GM23338 (cell line): ENCODE measurements at regions not wholly inside any gene's neighbourhood (a gene's known extent, or its start where the extent isn't known, plus 50 kb on each side); places are given as distances from the start of the nearest gene placed in this dataset.
A peak's percentile ranks its signal among the peaks of the same experiment; 100 is the strongest.

Source experiments
- ATAC-seq: fragments of 200-7000 bp; cut with Tn5 transposase; 3 replicates; pipeline ENCODE4 v1.9.1; 2020
- DNase-seq: peaks from one replicate; pipeline ENCODE4 v3.0.0-alpha.2; 2015; ENCODE audit warnings: low spot score
- H2AFZ ChIP-seq: fragments of 200-600 bp; sonication (generic); 2 replicates; pipeline ENCODE4 v1.8.0; 2016; ENCODE audit warnings: antibody characterized with exemption, mild to moderate bottlenecking, moderate library complexity
- H3F3A ChIP-seq: fragments of 200-600 bp; sonication (generic); replicated peaks from 2 replicates; pipeline ENCODE4 v1.8.0; 2017; ENCODE audit warnings: antibody characterized with exemption, mixed run types, low read depth
- H3K27ac ChIP-seq: fragments of 200-600 bp; sonication (generic); 2 replicates; pipeline ENCODE4 v1.6.1; 2016; ENCODE audit warnings: low read depth
- H3K27me3 ChIP-seq: fragments of 200-600 bp; sonication (generic); 2 replicates; pipeline ENCODE4 v1.8.0; 2016; ENCODE audit warnings: mild to moderate bottlenecking, mixed run types, moderate library complexity; ENCODE audit not compliant: insufficient read depth
- H3K36me3 ChIP-seq: fragments of 200-600 bp; sonication (generic); 2 replicates; pipeline ENCODE4 v1.8.0; 2016; ENCODE audit warnings: mild to moderate bottlenecking; ENCODE audit not compliant: insufficient read depth
- H3K4me1 ChIP-seq: fragments of 200-600 bp; sonication (generic); 2 replicates; pipeline ENCODE4 v1.8.0; 2016; ENCODE audit warnings: mild to moderate bottlenecking, moderate library complexity; ENCODE audit not compliant: insufficient read depth
- H3K4me2 ChIP-seq: fragments of 200-600 bp; sonication (generic); 2 replicates; pipeline ENCODE4 v1.7.1; 2017; ENCODE audit warnings: mixed run types
- H3K4me3 ChIP-seq: fragments of 200-600 bp; sonication (generic); 2 replicates; pipeline ENCODE4 v1.6.1; 2016; ENCODE audit warnings: mixed run types
- H3K79me2 ChIP-seq: fragments of 200-600 bp; sonication (generic); replicated peaks from 2 replicates; pipeline ENCODE4 v1.8.0; 2017; ENCODE audit warnings: mild to moderate bottlenecking; ENCODE audit not compliant: insufficient read depth
- H3K9me2 ChIP-seq: fragments of 200-600 bp; sonication (generic); 2 replicates; pipeline ENCODE4 v1.8.0; 2017; ENCODE audit not compliant: insufficient read depth
- H4K20me1 ChIP-seq: fragments of 200-600 bp; sonication (generic); replicated peaks from 2 replicates; pipeline ENCODE4 v1.8.0; 2017; ENCODE audit warnings: mild to moderate bottlenecking; ENCODE audit not compliant: insufficient read depth
- H3K27ac Mint-ChIP-seq: 2 replicates; pipeline ENCODE4 v1.8.0; 2020; ENCODE audit warnings: inconsistent platforms, mild to moderate bottlenecking, moderate library complexity, mixed read lengths
- H3K27me3 Mint-ChIP-seq: 3 replicates; pipeline ENCODE4 v1.8.0; 2022; ENCODE audit warnings: low read depth, mild to moderate bottlenecking, moderate library complexity, mixed read lengths, inconsistent platforms; ENCODE audit not compliant: insufficient read depth, poor library complexity
- H3K36me3 Mint-ChIP-seq: 3 replicates; pipeline ENCODE4 v1.8.0; 2021; ENCODE audit warnings: low read depth, mild to moderate bottlenecking, inconsistent platforms, moderate library complexity, mixed read lengths
- H3K4me1 Mint-ChIP-seq: 3 replicates; pipeline ENCODE4 v1.8.0; 2020; ENCODE audit warnings: mild to moderate bottlenecking, inconsistent platforms, mixed read lengths
- H3K4me3 Mint-ChIP-seq: 3 replicates; pipeline ENCODE4 v1.8.0; 2021; ENCODE audit warnings: moderate library complexity, mild to moderate bottlenecking, inconsistent platforms, mixed read lengths
- H3K9me3 Mint-ChIP-seq: 3 replicates; pipeline ENCODE4 v1.8.0; 2020; ENCODE audit warnings: moderate library complexity, mild to moderate bottlenecking, inconsistent platforms, mixed read lengths
- CTCF ChIP-seq, 2 experiments: fragments of 200-600 bp in 1 of 2; sonication (generic) in 1 of 2; conservative IDR thresholded peaks; 2 replicates each; pipeline versions ENCODE4 v1.5.1 to v1.6.1; 2016 to 2017; ENCODE audit warnings: antibody characterized with exemption in 2 of 2, low read depth in 2 of 2, mild to moderate bottlenecking in 2 of 2, moderate library complexity in 1 of 2
- ETS1 ChIP-seq: IDR thresholded peaks from 2 replicates; pipeline ENCODE4 v1.6.1; 2016; ENCODE audit warnings: antibody characterized with exemption
- EZH2 ChIP-seq: fragments of 200-600 bp; sonication (generic); IDR thresholded peaks from one replicate; pipeline ENCODE4 v1.8.0; 2017; ENCODE audit warnings: antibody characterized with exemption, mild to moderate bottlenecking, low read depth; ENCODE audit not compliant: unreplicated experiment
- EZH2phosphoT487 ChIP-seq: fragments of 200-600 bp; sonication (generic); IDR thresholded peaks from one replicate; pipeline ENCODE4 v1.8.1; 2018; ENCODE audit warnings: antibody characterized with exemption; ENCODE audit not compliant: unreplicated experiment
- JUNB ChIP-seq: IDR thresholded peaks from one replicate; pipeline ENCODE4 v1.6.1; 2016; ENCODE audit warnings: antibody characterized with exemption; ENCODE audit not compliant: unreplicated experiment
- NANOG ChIP-seq: IDR thresholded peaks from 2 replicates; pipeline ENCODE4 v1.6.1; 2016; ENCODE audit warnings: antibody characterized with exemption, borderline replicate concordance
- POLR2AphosphoS5 ChIP-seq: IDR thresholded peaks from 2 replicates; pipeline ENCODE4 v1.6.1; 2016; ENCODE audit warnings: antibody characterized with exemption, low read depth
- REST ChIP-seq: IDR thresholded peaks from one replicate; pipeline ENCODE4 v1.6.1; 2018; ENCODE audit warnings: antibody characterized with exemption; ENCODE audit not compliant: unreplicated experiment
- STAT1 ChIP-seq: IDR thresholded peaks from one replicate; pipeline ENCODE4 v1.6.1; 2016; ENCODE audit warnings: antibody characterized with exemption; ENCODE audit not compliant: unreplicated experiment
- ZNF114 ChIP-seq: fragments of 250-450 bp; sonication (Bioruptor Pico); IDR thresholded peaks from 2 replicates; pipeline ENCODE4 v1.5.0; 2020; ENCODE audit warnings: mild to moderate bottlenecking, moderate library complexity
- ZNF331 ChIP-seq: fragments of 250-450 bp; sonication (Bioruptor Pico); IDR thresholded peaks from 2 replicates; pipeline ENCODE4 v1.5.0; 2020; ENCODE audit warnings: low read depth, mild to moderate bottlenecking, moderate library complexity

- Histone ChIP-seq H3K9me2 (no peaks in the 10 kb centered on the region; the same call in 1 of the 2 replicates), H4K20me1 (no peaks in the 10 kb centered on the region), H3K27ac (no peak overlapping the region), H3K79me2 (no peaks in the 10 kb centered on the region), H2AFZ (no peak overlapping the region), H3F3A (no peaks in the 10 kb centered on the region), H3K4me3 (no peak overlapping the region), H3K27me3 (no peaks in the 10 kb centered on the region), H3K4me1 (no peaks in the 10 kb centered on the region), H3K4me2 (no peak overlapping the region), H3K36me3 (no peaks in the 10 kb centered on the region)
- no peak for ATAC-seq
- Mint-ChIP-seq H3K4me1 (no peaks in the 10 kb centered on the region), H3K9me3 (peaks cover 20% of the 10 kb centered on the region), H3K27me3 (no peaks in the 10 kb centered on the region), H3K36me3 (peaks cover 5% of the 10 kb centered on the region; the same call in 1 of the 3 replicates), H3K4me3 (no peak overlapping the region), H3K27ac (no peak overlapping the region)
- TF ChIP-seq CTCF (conservative IDR thresholded peaks at IDR 0.05; ENCODE audit: low read depth in 2 of 2): peak in 1 of 2 experiments; percentile 25; a peak in 2 of 4 replicates
- TF ChIP-seq POLR2AphosphoS5: no peak
- no peak for TF ChIP-seq ETS1
- DNase-seq: no peak
These were observed 891.3 kb upstream of the LRRTM1 start for GRCh38 chr2:81195774-81196382.

GRCh38 chr2:81195017-81195773 lies 890.6 kb upstream of the LRRTM1 start:
- Mint-ChIP-seq H3K4me3 (no peak overlapping the region), H3K9me3 (peaks cover 20% of the 10 kb centered on the region), H3K36me3 (peaks cover 5% of the 10 kb centered on the region; the same call in 1 of the 3 replicates), H3K27me3 (no peaks in the 10 kb centered on the region), H3K27ac (no peak overlapping the region), H3K4me1 (no peaks in the 10 kb centered on the region)
- DNase-seq: no peak
- Histone ChIP-seq H3K9me2 (no peaks in the 10 kb centered on the region; the same call in 1 of the 2 replicates), H3K4me1 (no peaks in the 10 kb centered on the region), H3K4me3 (no peak overlapping the region), H4K20me1 (no peaks in the 10 kb centered on the region), H3K27ac (no peak overlapping the region), H3K4me2 (no peak overlapping the region), H3F3A (no peaks in the 10 kb centered on the region), H3K27me3 (no peaks in the 10 kb centered on the region), H3K36me3 (no peaks in the 10 kb centered on the region), H3K79me2 (no peaks in the 10 kb centered on the region), H2AFZ (no peak overlapping the region)
- no peak for ATAC-seq
- no peak for TF ChIP-seq CTCF (conservative IDR thresholded peaks at IDR 0.05; ENCODE audit: low read depth in 2 of 2)
- no peak for TF ChIP-seq EZH2
- no peak for TF ChIP-seq NANOG
- TF ChIP-seq REST: no peak
- no peak for TF ChIP-seq POLR2AphosphoS5
- no peak for TF ChIP-seq ZNF331 (CRISPR knock-in tag)
- no peak for TF ChIP-seq EZH2phosphoT487
- no peak for TF ChIP-seq STAT1
- no peak for TF ChIP-seq JUNB
- TF ChIP-seq ETS1: no peak
- TF ChIP-seq ZNF114 (CRISPR knock-in tag): no peak
